Brain microvascular endothelial cell (primary cell): ENCODE measurements at regions not wholly inside any gene's neighbourhood (a gene's known extent, or its start where the extent isn't known, plus 50 kb on each side); places are given as distances from the start of the nearest gene placed in this dataset.

Experiments used
- DNase-seq: peaks from one replicate; pipeline ENCODE4 v3.0.0-alpha.2; 2020
- H3K27ac ChIP-seq: fragments of 250-450 bp; sonication (Bioruptor Pico); 2 replicates; pipeline ENCODE4 v1.5.1; 2020; ENCODE audit warnings: mild to moderate bottlenecking, moderate library complexity
- H3K27me3 ChIP-seq: fragments of 250-450 bp; sonication (Bioruptor Pico); replicated peaks from 2 replicates; pipeline ENCODE4 v1.5.1; 2020; ENCODE audit warnings: mild to moderate bottlenecking
- H3K36me3 ChIP-seq: fragments of 250-450 bp; sonication (Bioruptor Pico); replicated peaks from 2 replicates; pipeline ENCODE4 v1.5.1; 2020; ENCODE audit warnings: mild to moderate bottlenecking
- H3K4me3 ChIP-seq: 2 replicates; pipeline ENCODE4 v1.5.1; 2011; ENCODE audit warnings: low read depth, mild to moderate bottlenecking, control low read depth, low read length, moderate library complexity
- in situ Hi-C: cut with HindIII; loops from 2 replicates; pipeline ENCODE4 v1.10.0; 2017; ENCODE audit warnings: low sequenced_read_pairs, low pct_ligation_motif_present
- TF ChIP-seq, protein P1 (sequence below): IDR thresholded peaks from 2 replicates; pipeline ENCODE4 v1.5.1; 2011; ENCODE audit warnings: low read depth, mild to moderate bottlenecking, moderate library complexity, low read length, control low read depth, inconsistent platforms; ENCODE audit errors: missing control alignments

DNA sequence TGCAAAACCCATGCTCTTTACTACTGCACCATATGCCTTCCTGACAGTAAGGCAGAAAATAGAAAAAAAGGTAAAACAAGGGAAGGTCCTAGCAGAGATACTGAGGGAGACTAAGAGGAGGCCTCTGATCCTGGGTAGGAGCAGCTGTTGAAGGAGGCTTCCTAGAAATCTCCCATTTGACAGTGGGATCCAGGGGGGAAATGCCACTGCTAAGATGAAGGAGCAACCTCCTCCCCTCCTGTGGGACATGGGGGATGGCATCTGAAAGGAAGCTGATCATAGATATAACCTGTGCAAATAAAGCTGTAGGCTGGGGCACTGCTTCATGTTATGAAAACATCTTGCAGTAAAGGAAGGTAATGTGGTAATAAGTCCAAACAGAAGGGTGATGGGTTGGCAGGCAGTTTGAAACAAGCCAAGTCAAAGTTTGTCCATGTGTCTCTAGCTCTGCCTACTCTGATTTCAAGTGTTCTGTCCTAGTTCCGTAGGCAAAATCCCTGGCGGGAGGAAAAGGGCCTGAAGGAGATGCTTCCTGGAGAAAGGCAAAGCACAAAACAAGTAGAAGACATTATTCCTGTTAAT is 86.7 kb upstream of the EED start:
- TF ChIP-seq, protein P1, sequence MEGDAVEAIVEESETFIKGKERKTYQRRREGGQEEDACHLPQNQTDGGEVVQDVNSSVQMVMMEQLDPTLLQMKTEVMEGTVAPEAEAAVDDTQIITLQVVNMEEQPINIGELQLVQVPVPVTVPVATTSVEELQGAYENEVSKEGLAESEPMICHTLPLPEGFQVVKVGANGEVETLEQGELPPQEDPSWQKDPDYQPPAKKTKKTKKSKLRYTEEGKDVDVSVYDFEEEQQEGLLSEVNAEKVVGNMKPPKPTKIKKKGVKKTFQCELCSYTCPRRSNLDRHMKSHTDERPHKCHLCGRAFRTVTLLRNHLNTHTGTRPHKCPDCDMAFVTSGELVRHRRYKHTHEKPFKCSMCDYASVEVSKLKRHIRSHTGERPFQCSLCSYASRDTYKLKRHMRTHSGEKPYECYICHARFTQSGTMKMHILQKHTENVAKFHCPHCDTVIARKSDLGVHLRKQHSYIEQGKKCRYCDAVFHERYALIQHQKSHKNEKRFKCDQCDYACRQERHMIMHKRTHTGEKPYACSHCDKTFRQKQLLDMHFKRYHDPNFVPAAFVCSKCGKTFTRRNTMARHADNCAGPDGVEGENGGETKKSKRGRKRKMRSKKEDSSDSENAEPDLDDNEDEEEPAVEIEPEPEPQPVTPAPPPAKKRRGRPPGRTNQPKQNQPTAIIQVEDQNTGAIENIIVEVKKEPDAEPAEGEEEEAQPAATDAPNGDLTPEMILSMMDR = no peak
- no peak for DNase-seq
- H3K27ac ChIP-seq = no peak overlapping the region
- H3K4me3 ChIP-seq = no peak overlapping the region
- in situ Hi-C loops = no loop called here
- H3K27me3 ChIP-seq = no peaks in the 10 kb centered on the region
- H3K36me3 ChIP-seq = no peaks in the 10 kb centered on the region

DNA sequence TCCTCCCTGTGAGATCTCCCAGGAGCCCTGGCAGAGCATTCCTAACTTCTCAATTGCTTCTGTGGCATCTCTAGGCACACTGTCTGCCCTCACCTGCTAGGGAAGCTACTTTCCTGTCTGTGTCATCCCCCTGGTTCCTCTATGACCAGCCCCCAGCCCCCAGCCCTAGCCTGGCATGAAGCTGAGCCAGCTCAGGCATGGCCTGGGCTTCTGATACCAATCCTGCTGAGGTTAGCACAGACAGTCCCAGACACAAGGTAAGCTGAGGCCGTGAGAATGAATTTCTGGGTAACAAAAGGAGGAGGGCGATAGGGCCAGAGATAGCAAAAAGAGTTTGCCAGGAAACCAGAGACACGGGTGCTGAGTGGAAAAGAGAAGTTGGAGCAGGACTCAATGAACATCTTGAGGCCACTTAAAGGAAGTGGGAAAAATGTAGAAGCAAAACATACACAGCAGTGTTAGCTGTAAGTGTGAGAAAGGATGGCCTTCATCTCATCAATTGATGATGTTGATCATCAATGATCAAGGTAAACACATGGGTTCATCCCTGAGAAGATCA is 87.6 kb upstream of the PICALM start:
- TF ChIP-seq, protein P1 = no peak
- no peak overlapping the region for H3K4me3 ChIP-seq
- in situ Hi-C loops = no loop called here
- H3K36me3 ChIP-seq = no peaks in the 10 kb centered on the region
- H3K27me3 ChIP-seq = no peaks in the 10 kb centered on the region
- no peak overlapping the region for H3K27ac ChIP-seq
- DNase-seq = no peak

DNA sequence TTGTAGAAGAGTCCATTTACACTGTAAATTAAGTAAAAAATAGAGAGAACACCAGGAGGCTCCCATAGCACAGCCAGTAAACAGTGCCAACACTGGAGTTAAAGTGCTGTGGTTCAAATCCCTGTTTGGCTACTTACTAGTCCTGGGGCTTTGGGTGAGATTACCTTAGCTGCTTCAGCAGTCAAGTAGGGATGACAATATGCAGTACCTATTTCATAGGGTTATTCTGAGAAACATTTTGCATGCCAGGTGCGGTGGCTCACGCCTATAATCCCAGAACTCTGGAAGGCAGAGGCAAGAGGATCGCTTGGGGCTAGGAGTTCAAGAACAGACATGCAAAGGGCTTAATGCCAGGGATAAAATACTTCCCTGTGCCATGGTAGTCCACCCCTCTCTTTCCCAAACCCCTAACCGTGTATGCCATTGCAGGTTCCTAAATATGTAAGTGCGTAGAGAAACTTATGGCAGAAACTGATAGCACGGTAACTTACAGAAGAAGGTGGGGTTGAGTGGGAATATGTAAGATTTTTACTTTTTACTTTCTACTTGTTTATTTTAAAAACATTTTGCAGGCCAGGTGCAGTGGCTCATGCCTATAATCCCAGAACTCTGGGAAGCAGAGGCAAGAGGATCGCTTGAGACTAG is 86.4 kb upstream of the PICALM start:
- no peaks in the 10 kb centered on the region for H3K27me3 ChIP-seq
- in situ Hi-C loops = no loop called here
- H3K27ac ChIP-seq = no peak overlapping the region
- H3K4me3 ChIP-seq = no peak overlapping the region
- DNase-seq = no peak
- no peaks in the 10 kb centered on the region for H3K36me3 ChIP-seq
- TF ChIP-seq, protein P1 = no peak

DNA sequence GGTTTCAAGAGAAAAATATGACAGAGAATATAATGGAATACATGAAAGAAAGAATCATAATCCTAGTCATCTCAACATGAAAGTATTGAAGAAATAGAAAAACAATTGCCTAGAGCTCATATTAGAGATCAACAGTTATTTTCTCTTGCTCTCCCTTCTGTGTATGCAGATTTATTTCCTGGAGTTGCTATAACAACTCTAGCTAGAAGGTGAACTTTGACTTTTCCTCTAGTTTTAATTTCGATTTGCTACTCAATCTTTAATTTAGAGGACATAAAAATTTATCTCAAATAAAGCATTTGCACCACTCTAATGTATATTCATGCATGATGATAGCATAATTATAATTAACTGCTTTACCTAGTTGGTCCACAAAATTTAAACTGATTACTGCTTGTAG is 84.6 kb upstream of the PICALM start:
- TF ChIP-seq, protein P1 = no peak
- Histone ChIP-seq H3K4me3 (no peak overlapping the region), H3K36me3 (no peaks in the 10 kb centered on the region), H3K27ac (no peak overlapping the region), H3K27me3 (no peaks in the 10 kb centered on the region)
- no peak for DNase-seq
- in situ Hi-C loops = no loop called here

DNA sequence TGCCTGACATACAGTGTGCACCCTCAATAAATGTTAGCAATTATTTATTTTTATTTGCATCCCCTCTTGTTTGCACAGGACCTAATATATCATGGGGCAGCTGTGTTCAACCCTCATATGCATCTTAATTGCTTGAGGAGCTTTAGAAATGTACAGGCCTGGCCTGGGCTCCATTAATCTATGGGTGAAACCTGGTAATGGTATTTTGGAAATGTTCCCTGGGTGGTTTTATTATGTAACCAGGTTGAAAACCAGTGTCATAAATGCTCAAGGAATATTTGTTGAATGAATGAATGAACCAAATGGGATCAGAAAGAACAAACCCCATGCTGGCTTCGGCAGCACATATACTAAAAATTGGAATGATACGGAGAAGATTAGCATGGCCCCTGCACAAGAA is 84.0 kb upstream of the PICALM start:
- Histone ChIP-seq H3K27me3 (no peaks in the 10 kb centered on the region), H3K27ac (no peak overlapping the region), H3K36me3 (no peaks in the 10 kb centered on the region), H3K4me3 (no peak overlapping the region)
- in situ Hi-C loops = no loop called here
- TF ChIP-seq, protein P1 = no peak
- no peak for DNase-seq
